Body of pancreas (tissue), 4 donors: ENCODE measurements at regions not wholly inside any gene's neighbourhood (a gene's known extent, or its start where the extent isn't known, plus 50 kb on each side); places are given as distances from the start of the nearest gene placed in this dataset.

Experiments
- ATAC-seq: fragments of 150-250 bp; one replicate; pipeline ENCODE4 v1.9.1; 2016
- DNase-seq, 4 donors: peaks; one replicate each; pipeline ENCODE4 v3.0.0-alpha.2; 2019
- H3K27ac ChIP-seq, 4 donors: fragments of 200-600 bp; sonication (generic); 1 replicate in 3 of 4; 2 replicates in 1 of 4; pipeline versions ENCODE4 v1.5.1 to v1.6.1; 2016 to 2019; ENCODE audit warnings: mild to moderate bottlenecking in 1 of 4, mixed read lengths in 1 of 4, moderate library complexity in 1 of 4
- H3K27me3 ChIP-seq, 2 donors: fragments of 200-600 bp; sonication (generic); one replicate each; pipeline ENCODE4 v1.6.0; 2016; ENCODE audit warnings: mild to moderate bottlenecking in 1 of 2
- H3K36me3 ChIP-seq, 2 donors: fragments of 200-600 bp; sonication (generic); replicated peaks in 1 of 2; 2 replicates each; pipeline ENCODE4 v1.5.1; 2016; ENCODE audit warnings: low read depth in 2 of 2; ENCODE audit not compliant: insufficient read depth in 1 of 2
- H3K4me1 ChIP-seq: fragments of 200-600 bp; sonication (generic); one replicate; pipeline ENCODE4 v1.6.0; 2016
- H3K4me3 ChIP-seq, 2 donors: fragments of 200-600 bp; sonication (generic); 1 replicate in 1 of 2; 2 replicates in 1 of 2; pipeline ENCODE4 v1.5.1; 2016 to 2019
- H3K9me3 ChIP-seq, 3 donors: fragments of 200-600 bp; sonication (generic); 1 replicate in 2 of 3; 2 replicates in 1 of 3; pipeline ENCODE4 v1.5.1; 2016
- POLR2A ChIP-seq, 3 donors: fragments of 450-650 bp; IDR thresholded peaks; one replicate each; pipeline ENCODE4 v1.6.1; 2016; ENCODE audit warnings: antibody characterized with exemption in 3 of 3, mild to moderate bottlenecking in 2 of 3
- WGBS, 2 donors: methylation state at CpG; one replicate each; pipeline ENCODE4 v1.1.5; 2017; 5-methylcytosine and 5-hydroxymethylcytosine counted together
- intact Hi-C: fragments of 100-400 bp; cut with DNase I; formaldehyde crosslinking; loops from one replicate; pipeline ENCODE4 v1.15.1; 2023
- TF ChIP-seq, protein P1 (sequence below), 7 experiments: fragments of 450-650 bp in 4 of 7; fragments of 200-600 bp in 3 of 7; sonication (generic) in 3 of 7; IDR thresholded peaks; one replicate each; pipeline ENCODE4 v1.5.1; 2016 to 2019; ENCODE audit warnings: antibody characterized with exemption in 7 of 7

DNA sequence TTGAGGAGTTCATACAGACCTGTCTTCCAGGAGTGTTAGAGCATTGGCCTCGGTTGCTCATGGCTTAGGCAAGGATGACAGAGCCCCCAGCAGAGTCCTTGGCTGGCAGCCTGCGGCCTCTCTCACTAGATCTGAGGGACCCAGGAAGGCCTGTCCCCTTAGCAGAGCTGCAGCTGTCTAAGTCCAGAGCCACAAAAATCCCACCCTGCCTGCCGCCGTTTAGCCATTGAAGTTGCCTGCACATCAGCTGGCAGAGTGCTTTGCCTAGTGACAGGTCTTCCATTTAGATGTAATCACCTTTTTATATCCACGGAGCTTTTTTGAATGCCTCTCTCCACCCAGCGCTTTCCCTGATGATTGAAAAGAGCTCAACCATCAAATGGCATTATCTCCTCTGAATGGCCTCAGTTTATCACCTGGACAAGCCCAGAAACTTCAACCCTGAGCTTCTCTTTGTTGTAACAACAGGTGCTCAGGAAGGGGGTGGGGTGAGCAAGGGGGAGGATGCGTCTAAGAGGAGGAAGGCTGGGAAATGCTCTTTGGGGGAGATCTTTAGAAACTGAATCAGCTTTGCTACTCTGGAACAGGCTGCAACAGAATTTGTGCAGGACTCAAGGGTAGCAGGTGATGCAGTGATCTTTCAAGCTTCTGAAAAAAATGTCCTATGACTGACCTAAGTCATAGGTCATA is 71.9 kb downstream of the TNP1 start:
- ATAC-seq: no peak
- H3K27me3 ChIP-seq: no peaks in the 10 kb centered on the region
- H3K9me3 ChIP-seq: no peaks in the 10 kb centered on the region
- DNase-seq: no peak
- no peaks in the 10 kb centered on the region for H3K4me1 ChIP-seq
- no peak overlapping the region for H3K4me3 ChIP-seq
- intact Hi-C loops: no loop called here
- no peaks in the 10 kb centered on the region for H3K36me3 ChIP-seq
- H3K27ac ChIP-seq: no peak overlapping the region
- 63 to 67% methylated on average over 7 of the region's 7 CpGs for WGBS, 2 donors
- no peak for TF ChIP-seq POLR2A (IDR thresholded peaks at IDR 0.05)
- TF ChIP-seq, protein P1, sequence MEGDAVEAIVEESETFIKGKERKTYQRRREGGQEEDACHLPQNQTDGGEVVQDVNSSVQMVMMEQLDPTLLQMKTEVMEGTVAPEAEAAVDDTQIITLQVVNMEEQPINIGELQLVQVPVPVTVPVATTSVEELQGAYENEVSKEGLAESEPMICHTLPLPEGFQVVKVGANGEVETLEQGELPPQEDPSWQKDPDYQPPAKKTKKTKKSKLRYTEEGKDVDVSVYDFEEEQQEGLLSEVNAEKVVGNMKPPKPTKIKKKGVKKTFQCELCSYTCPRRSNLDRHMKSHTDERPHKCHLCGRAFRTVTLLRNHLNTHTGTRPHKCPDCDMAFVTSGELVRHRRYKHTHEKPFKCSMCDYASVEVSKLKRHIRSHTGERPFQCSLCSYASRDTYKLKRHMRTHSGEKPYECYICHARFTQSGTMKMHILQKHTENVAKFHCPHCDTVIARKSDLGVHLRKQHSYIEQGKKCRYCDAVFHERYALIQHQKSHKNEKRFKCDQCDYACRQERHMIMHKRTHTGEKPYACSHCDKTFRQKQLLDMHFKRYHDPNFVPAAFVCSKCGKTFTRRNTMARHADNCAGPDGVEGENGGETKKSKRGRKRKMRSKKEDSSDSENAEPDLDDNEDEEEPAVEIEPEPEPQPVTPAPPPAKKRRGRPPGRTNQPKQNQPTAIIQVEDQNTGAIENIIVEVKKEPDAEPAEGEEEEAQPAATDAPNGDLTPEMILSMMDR (IDR thresholded peaks at IDR 0.05): no peak

DNA sequence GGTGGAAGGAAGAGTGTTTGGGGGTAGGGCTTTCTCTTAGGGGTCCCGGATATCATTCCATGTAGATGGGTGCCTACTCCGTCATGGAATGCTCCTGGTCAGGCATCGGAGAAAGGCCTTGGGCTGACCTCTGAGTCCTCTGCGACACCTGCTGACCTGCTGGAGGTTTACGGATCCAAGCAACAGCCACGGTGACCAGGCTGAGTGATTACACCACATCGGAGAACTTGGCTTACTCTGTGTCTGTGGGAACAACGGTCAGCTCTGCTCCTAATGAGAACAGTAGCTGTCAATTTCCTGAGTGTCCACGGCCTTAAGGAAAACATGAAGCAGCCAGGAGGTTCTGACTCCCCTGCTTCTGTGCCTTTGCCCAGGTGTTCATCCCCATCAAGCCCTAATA is 73.2 kb downstream of the TNP1 start:
- WGBS, 2 donors: 80 to 90% methylated on average over 7 to 9 of the region's 9 CpGs
- ATAC-seq: no peak
- no peaks in the 10 kb centered on the region for H3K36me3 ChIP-seq
- no peaks in the 10 kb centered on the region for H3K4me1 ChIP-seq
- H3K27me3 ChIP-seq: no peaks in the 10 kb centered on the region
- no peak overlapping the region for H3K4me3 ChIP-seq
- TF ChIP-seq, protein P1 (IDR thresholded peaks at IDR 0.05): no peak
- TF ChIP-seq POLR2A (IDR thresholded peaks at IDR 0.05): no peak
- DNase-seq: no peak
- no peaks in the 10 kb centered on the region for H3K9me3 ChIP-seq
- H3K27ac ChIP-seq: no peak overlapping the region
- intact Hi-C loops: no loop called here

DNA sequence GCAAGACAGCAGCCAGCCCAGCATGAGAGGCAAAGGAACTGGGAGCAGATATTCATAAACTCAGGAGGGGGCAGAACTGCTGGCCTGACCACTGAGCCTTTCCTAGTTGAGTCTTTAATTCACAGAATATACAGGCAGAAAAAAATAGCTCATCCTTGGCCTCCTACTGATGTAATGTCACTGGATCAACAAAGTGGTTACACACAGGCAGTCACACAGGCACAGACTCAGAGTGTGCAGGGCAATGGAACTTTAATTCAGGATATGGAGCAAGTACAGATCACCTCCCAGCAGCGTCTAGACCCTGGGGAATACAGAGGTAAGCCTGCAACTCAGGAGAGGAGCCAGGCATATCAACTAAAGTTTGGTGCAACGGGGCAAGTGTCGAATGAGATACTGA is 75.4 kb downstream of the TNP1 start:
- H3K4me1 ChIP-seq: no peaks in the 10 kb centered on the region
- no peak overlapping the region for H3K4me3 ChIP-seq
- ATAC-seq: no peak
- H3K27me3 ChIP-seq: no peaks in the 10 kb centered on the region
- intact Hi-C loops: no loop called here
- H3K36me3 ChIP-seq: no peaks in the 10 kb centered on the region
- H3K9me3 ChIP-seq: no peaks in the 10 kb centered on the region
- DNase-seq: no peak
- no peak for TF ChIP-seq POLR2A (IDR thresholded peaks at IDR 0.05)
- TF ChIP-seq, protein P1 (IDR thresholded peaks at IDR 0.05): no peak
- no peak overlapping the region for H3K27ac ChIP-seq
- WGBS, 2 donors: 69 to 82% methylated on average over 3 of the region's 3 CpGs

DNA sequence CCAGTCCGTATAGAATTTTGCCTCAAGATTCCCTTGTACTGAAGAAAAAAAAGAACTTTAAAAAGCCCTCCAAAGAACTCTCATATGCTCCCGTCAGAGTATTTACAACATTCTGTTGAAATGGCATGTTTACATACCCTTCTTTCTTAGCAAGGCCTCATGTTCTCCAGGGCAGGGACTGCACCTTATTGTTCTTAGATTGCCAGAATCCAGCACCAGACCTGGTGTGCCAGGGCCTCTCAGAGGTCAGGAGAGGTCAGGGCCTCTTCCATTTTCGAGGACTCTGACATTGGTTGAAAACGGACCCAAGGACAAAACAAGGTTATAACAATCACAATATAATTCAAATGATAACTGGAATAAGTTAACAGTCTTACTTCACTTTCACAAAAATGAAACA is 78.2 kb downstream of the TNP1 start:
- Histone ChIP-seq H3K27me3 (no peaks in the 10 kb centered on the region), H3K4me1 (no peaks in the 10 kb centered on the region), H3K9me3 (no peaks in the 10 kb centered on the region), H3K36me3 (no peaks in the 10 kb centered on the region), H3K27ac (no peak overlapping the region), H3K4me3 (no peak overlapping the region)
- DNase-seq: no peak
- 50 to 66% methylated on average over 4 of the region's 4 CpGs for WGBS, 2 donors
- no peak for ATAC-seq
- intact Hi-C loops: no loop called here
- TF ChIP-seq POLR2A (IDR thresholded peaks at IDR 0.05): no peak
- TF ChIP-seq, protein P1 (IDR thresholded peaks at IDR 0.05): no peak

DNA sequence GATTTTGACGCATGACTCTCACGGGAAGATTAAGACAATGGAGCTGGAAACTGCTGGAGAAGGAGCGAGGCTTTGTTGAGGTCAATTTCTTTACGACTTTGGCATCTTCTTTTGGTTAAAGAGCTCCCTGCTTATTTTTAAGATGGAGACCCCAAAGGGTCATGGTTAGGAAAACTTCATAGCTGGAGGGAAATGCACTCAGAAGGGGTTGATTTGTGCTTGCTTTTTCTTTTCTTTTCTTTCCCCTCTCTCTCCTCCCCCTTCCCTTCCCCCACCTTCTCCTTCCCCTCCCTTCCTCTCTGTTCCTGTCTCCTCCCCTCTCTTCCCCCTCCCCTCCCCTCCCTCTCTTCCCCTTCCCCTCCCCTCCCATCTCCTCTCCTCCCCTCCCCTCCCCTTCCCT is 79.0 kb downstream of the TNP1 start:
- TF ChIP-seq, protein P1 (IDR thresholded peaks at IDR 0.05): no peak
- TF ChIP-seq POLR2A (IDR thresholded peaks at IDR 0.05): no peak
- Histone ChIP-seq H3K36me3 (no peaks in the 10 kb centered on the region), H3K9me3 (no peaks in the 10 kb centered on the region), H3K27me3 (no peaks in the 10 kb centered on the region), H3K4me3 (no peak overlapping the region), H3K4me1 (no peaks in the 10 kb centered on the region), H3K27ac (no peak overlapping the region)
- intact Hi-C loops: no loop called here
- no peak for DNase-seq
- 83 to 94% methylated on average over 4 of the region's 4 CpGs for WGBS, 2 donors
- no peak for ATAC-seq
